ENCODE measurements at regions not wholly inside any gene's neighbourhood (a gene's known extent, or its start where the extent isn't known, plus 50 kb on each side); places are given as distances from the start of the nearest gene placed in this dataset.

- Histone ChIP-seq H3K9ac (ENCODE audit: insufficient read length, low read depth) (no peak overlapping the region), H3K27me3 (ENCODE audit: insufficient read depth, insufficient read length) (no peaks in the 10 kb centered on the region), H3K4me3 (ENCODE audit: insufficient read length, low read depth) (no peak overlapping the region), H3K9me3 (ENCODE audit: insufficient read depth, low read length) (peaks cover 7% of the 10 kb centered on the region; the same call in 1 of the 2 replicates), H3K36me3 (ENCODE audit: insufficient read depth, insufficient read length, low read length) (no peaks in the 10 kb centered on the region), H3K4me1 (ENCODE audit: insufficient read depth, insufficient read length) (no peaks in the 10 kb centered on the region)
- no peak for DNase-seq (ENCODE audit: low read depth, low spot score)
- no peak for TF ChIP-seq YY1 (IDR thresholded peaks at IDR 0.05; ENCODE audit: insufficient read depth, insufficient read length)
- no peak for TF ChIP-seq SUZ12 (IDR thresholded peaks at IDR 0.05; ENCODE audit: extremely low read depth, insufficient read depth, insufficient read length)
- TF ChIP-seq ZNF274 (IDR thresholded peaks at IDR 0.05; ENCODE audit: low read depth, low read length), result no peak
Measured at GRCh38 chr18:71844814-71845213, 699.3 kb downstream of the CBLN2 start.

- no peak for DNase-seq (ENCODE audit: low read depth, low spot score)
- Histone ChIP-seq H3K4me1 (ENCODE audit: insufficient read depth, insufficient read length) (no peaks in the 10 kb centered on the region), H3K36me3 (ENCODE audit: insufficient read depth, insufficient read length, low read length) (no peaks in the 10 kb centered on the region), H3K27me3 (ENCODE audit: insufficient read depth, insufficient read length) (no peaks in the 10 kb centered on the region), H3K9me3 (ENCODE audit: insufficient read depth, low read length) (no peaks in the 10 kb centered on the region), H3K9ac (ENCODE audit: insufficient read length, low read depth) (no peak overlapping the region), H3K4me3 (ENCODE audit: insufficient read length, low read depth) (no peak overlapping the region)
- no peak for TF ChIP-seq SUZ12 (IDR thresholded peaks at IDR 0.05; ENCODE audit: extremely low read depth, insufficient read depth, insufficient read length)
- no peak for TF ChIP-seq YY1 (IDR thresholded peaks at IDR 0.05; ENCODE audit: insufficient read depth, insufficient read length)
- no peak for TF ChIP-seq ZNF274 (IDR thresholded peaks at IDR 0.05; ENCODE audit: low read depth, low read length)
Measured at GRCh38 chr18:71842666-71843065, 701.5 kb downstream of the CBLN2 start.

- H3K4me3 ChIP-seq (ENCODE audit: insufficient read length, low read depth), result no peak overlapping the region
- no peaks in the 10 kb centered on the region for H3K27me3 ChIP-seq (ENCODE audit: insufficient read depth, insufficient read length)
- TF ChIP-seq YY1 (IDR thresholded peaks at IDR 0.05; ENCODE audit: insufficient read depth, insufficient read length) (no peak), ZNF274 (IDR thresholded peaks at IDR 0.05; ENCODE audit: low read depth, low read length) (no peak), SUZ12 (IDR thresholded peaks at IDR 0.05; ENCODE audit: extremely low read depth, insufficient read depth, insufficient read length) (no peak)
- no peak for DNase-seq (ENCODE audit: low read depth, low spot score)
- H3K4me1 ChIP-seq (ENCODE audit: insufficient read depth, insufficient read length), result no peaks in the 10 kb centered on the region
- H3K9me3 ChIP-seq (ENCODE audit: insufficient read depth, low read length), result no peaks in the 10 kb centered on the region
- H3K9ac ChIP-seq (ENCODE audit: insufficient read length, low read depth), result no peak overlapping the region
- H3K36me3 ChIP-seq (ENCODE audit: insufficient read depth, insufficient read length, low read length), result no peaks in the 10 kb centered on the region
Measured at GRCh38 chr18:71837547-71837946, 706.6 kb downstream of the CBLN2 start.

- DNase-seq (ENCODE audit: low read depth, low spot score), result no peak
- no peak overlapping the region for H3K9ac ChIP-seq (ENCODE audit: insufficient read length, low read depth)
- no peak for TF ChIP-seq ZNF274 (IDR thresholded peaks at IDR 0.05; ENCODE audit: low read depth, low read length)
- no peak for TF ChIP-seq YY1 (IDR thresholded peaks at IDR 0.05; ENCODE audit: insufficient read depth, insufficient read length)
- TF ChIP-seq SUZ12 (IDR thresholded peaks at IDR 0.05; ENCODE audit: extremely low read depth, insufficient read depth, insufficient read length), result no peak
- H3K27me3 ChIP-seq (ENCODE audit: insufficient read depth, insufficient read length), result no peaks in the 10 kb centered on the region
- no peaks in the 10 kb centered on the region for H3K4me1 ChIP-seq (ENCODE audit: insufficient read depth, insufficient read length)
- H3K4me3 ChIP-seq (ENCODE audit: insufficient read length, low read depth), result no peak overlapping the region
- H3K9me3 ChIP-seq (ENCODE audit: insufficient read depth, low read length), result no peaks in the 10 kb centered on the region
- H3K36me3 ChIP-seq (ENCODE audit: insufficient read depth, insufficient read length, low read length), result no peaks in the 10 kb centered on the region
Measured at GRCh38 chr18:71832946-71833617, 711.1 kb downstream of the CBLN2 start.

- H3K9me3 ChIP-seq (ENCODE audit: insufficient read depth, low read length), result no peaks in the 10 kb centered on the region
- TF ChIP-seq ZNF274 (IDR thresholded peaks at IDR 0.05; ENCODE audit: low read depth, low read length) (no peak), YY1 (IDR thresholded peaks at IDR 0.05; ENCODE audit: insufficient read depth, insufficient read length) (no peak), SUZ12 (IDR thresholded peaks at IDR 0.05; ENCODE audit: extremely low read depth, insufficient read depth, insufficient read length) (no peak)
- H3K27me3 ChIP-seq (ENCODE audit: insufficient read depth, insufficient read length), result no peaks in the 10 kb centered on the region
- H3K4me3 ChIP-seq (ENCODE audit: insufficient read length, low read depth), result no peak overlapping the region
- no peaks in the 10 kb centered on the region for H3K36me3 ChIP-seq (ENCODE audit: insufficient read depth, insufficient read length, low read length)
- no peaks in the 10 kb centered on the region for H3K4me1 ChIP-seq (ENCODE audit: insufficient read depth, insufficient read length)
- no peak for DNase-seq (ENCODE audit: low read depth, low spot score)
- H3K9ac ChIP-seq (ENCODE audit: insufficient read length, low read depth), result no peak overlapping the region
Measured at GRCh38 chr18:71831039-71831438, 713.1 kb downstream of the CBLN2 start.

- Histone ChIP-seq H3K9me3 (ENCODE audit: insufficient read depth, low read length) (no peaks in the 10 kb centered on the region), H3K36me3 (ENCODE audit: insufficient read depth, insufficient read length, low read length) (no peaks in the 10 kb centered on the region), H3K27me3 (ENCODE audit: insufficient read depth, insufficient read length) (no peaks in the 10 kb centered on the region), H3K4me1 (ENCODE audit: insufficient read depth, insufficient read length) (no peaks in the 10 kb centered on the region), H3K9ac (ENCODE audit: insufficient read length, low read depth) (no peak overlapping the region), H3K4me3 (ENCODE audit: insufficient read length, low read depth) (no peak overlapping the region)
- TF ChIP-seq YY1 (IDR thresholded peaks at IDR 0.05; ENCODE audit: insufficient read depth, insufficient read length) (no peak), SUZ12 (IDR thresholded peaks at IDR 0.05; ENCODE audit: extremely low read depth, insufficient read depth, insufficient read length) (no peak), ZNF274 (IDR thresholded peaks at IDR 0.05; ENCODE audit: low read depth, low read length) (no peak)
- DNase-seq (ENCODE audit: low read depth, low spot score), result no peak
Measured at GRCh38 chr18:71827301-71827700, 716.8 kb downstream of the CBLN2 start.

GRCh38 chr18:71815305-71815704 is 728.8 kb downstream of the CBLN2 start:
- DNase-seq (ENCODE audit: low read depth, low spot score), result no peak
- no peak overlapping the region for H3K9ac ChIP-seq (ENCODE audit: insufficient read length, low read depth)
- TF ChIP-seq YY1 (IDR thresholded peaks at IDR 0.05; ENCODE audit: insufficient read depth, insufficient read length) (no peak), SUZ12 (IDR thresholded peaks at IDR 0.05; ENCODE audit: extremely low read depth, insufficient read depth, insufficient read length) (no peak), ZNF274 (IDR thresholded peaks at IDR 0.05; ENCODE audit: low read depth, low read length) (no peak)
- no peaks in the 10 kb centered on the region for H3K4me1 ChIP-seq (ENCODE audit: insufficient read depth, insufficient read length)
- no peaks in the 10 kb centered on the region for H3K36me3 ChIP-seq (ENCODE audit: insufficient read depth, insufficient read length, low read length)
- no peak overlapping the region for H3K4me3 ChIP-seq (ENCODE audit: insufficient read length, low read depth)
- H3K27me3 ChIP-seq (ENCODE audit: insufficient read depth, insufficient read length), result no peaks in the 10 kb centered on the region
- no peaks in the 10 kb centered on the region for H3K9me3 ChIP-seq (ENCODE audit: insufficient read depth, low read length)
